GM18870 (cell line): ENCODE measurements at regions not wholly inside any gene's neighbourhood (a gene's known extent, or its start where the extent isn't known, plus 50 kb on each side); places are given as distances from the start of the nearest gene placed in this dataset.
"Not testable (repeated sequence)": the region's sequence is repeated elsewhere in the genome, so short reads cannot be mapped to it uniquely, and the experiment has no call there.

Experiments
- ATAC-seq: cut with Tn5 transposase; IDR thresholded peaks from one replicate; pipeline ENCODE4 v1.9.1; 2021; ENCODE audit warnings: moderate library complexity; ENCODE audit not compliant: unreplicated experiment

DNA sequence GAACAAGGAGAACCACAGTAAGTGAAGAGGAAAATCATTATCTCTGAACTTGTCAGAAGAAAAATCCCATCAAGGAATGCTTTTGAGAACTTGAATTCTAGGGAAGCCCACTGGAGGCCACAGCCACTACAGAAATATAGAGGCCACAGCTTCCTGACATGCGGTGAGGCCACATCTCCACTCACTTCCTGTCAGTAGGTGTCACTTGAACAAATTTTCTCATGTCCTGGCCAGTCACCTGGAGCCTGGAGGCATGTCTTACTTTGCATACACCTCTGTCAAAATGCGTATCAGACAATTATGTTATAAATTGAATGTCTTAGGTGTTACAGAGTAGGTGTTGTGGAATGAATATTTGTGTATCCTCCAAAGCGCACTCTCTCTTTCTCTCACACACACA lies 370.3 kb downstream of the DAD1 start:
- no peak for ATAC-seq

DNA sequence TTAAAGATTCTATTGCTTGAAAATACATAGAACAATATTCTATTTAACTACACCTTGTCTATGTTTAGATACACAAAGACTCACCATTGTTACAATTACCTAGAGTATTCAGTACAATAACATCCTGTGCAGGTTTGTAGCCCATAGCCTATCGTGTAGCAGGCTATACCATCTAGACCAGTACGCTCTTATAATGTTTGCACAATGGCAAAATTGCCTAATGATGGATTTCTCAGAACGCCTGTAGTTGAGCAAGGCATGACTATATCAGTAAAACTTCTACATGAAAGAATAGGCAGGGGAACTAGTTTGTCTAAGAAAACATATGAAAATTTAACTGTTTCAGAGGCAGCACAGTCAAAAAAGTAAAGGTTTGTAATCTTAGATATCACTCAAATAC lies 375.9 kb downstream of the DAD1 start:
- ATAC-seq, result no peak

DNA sequence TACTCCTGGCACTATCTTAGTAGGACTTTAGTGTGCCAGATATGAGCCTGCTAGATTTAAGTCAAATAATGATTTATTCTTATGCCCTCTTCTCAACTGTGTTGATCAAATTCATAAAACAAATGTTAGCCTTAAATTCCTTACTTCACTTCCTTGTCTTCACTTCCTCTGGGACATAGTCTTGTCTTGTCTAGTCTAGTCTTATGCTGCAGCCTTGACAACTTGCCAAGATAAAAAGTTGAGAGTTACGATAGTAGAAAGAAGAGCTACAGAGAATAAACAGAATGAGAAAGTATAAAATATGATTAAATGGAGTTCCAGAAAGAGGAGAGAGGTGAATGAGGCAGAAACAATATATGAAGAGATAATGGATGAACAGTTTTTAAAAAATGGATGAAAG lies 378.1 kb downstream of the DAD1 start:
- ATAC-seq, result no peak

DNA sequence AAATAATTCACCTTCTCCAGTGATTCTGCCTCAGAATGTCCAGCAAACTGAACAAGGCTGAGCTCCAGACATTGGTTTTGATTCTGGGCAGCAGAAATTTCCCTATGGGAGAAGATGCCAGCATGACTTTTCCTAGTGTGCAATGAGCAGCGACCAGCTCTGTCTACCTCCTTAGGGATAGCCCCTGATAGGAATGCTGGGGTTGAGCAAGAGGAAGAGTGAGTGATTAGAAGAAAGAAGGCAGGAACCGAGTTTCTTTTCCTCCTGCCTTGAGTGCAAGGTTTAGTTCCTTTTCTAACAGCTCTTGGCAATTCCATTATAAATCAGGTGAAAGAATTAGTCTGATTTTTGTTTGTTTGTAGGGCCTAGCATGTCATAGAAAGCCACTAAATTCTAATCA lies 379.0 kb downstream of the DAD1 start:
- no peak for ATAC-seq

DNA sequence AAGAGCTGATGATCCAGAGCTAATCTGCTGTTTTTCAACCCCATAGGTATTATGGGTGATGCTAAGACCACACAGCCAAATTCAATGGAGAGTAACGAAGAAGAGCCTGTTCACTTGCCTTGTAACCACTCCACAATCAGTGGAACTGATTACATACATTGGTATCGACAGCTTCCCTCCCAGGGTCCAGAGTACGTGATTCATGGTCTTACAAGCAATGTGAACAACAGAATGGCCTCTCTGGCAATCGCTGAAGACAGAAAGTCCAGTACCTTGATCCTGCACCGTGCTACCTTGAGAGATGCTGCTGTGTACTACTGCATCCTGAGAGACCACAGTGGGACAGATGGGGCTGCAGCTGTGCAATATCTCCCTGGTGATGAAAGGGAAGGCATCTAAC lies 386.0 kb downstream of the DAD1 start:
- no peak for ATAC-seq

DNA sequence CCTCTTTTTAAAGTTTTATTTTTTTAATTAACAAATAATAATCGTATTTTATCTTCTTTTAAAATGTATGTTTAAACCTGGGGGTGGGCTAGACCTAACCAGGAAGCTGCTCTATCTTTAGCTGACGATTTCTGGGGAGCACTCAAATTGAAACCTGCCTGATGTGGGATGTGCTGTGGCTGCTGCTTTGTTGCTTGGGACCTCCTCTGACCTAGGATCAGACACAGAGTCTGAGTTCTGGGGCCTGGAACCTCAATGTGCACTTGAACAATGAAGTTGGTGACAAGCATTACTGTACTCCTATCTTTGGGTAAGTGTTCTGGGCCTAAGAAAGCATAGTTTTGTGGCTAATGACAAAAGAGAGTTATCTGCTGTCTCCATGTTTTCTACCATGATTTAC lies 386.7 kb downstream of the DAD1 start:
- ATAC-seq, result no peak

DNA sequence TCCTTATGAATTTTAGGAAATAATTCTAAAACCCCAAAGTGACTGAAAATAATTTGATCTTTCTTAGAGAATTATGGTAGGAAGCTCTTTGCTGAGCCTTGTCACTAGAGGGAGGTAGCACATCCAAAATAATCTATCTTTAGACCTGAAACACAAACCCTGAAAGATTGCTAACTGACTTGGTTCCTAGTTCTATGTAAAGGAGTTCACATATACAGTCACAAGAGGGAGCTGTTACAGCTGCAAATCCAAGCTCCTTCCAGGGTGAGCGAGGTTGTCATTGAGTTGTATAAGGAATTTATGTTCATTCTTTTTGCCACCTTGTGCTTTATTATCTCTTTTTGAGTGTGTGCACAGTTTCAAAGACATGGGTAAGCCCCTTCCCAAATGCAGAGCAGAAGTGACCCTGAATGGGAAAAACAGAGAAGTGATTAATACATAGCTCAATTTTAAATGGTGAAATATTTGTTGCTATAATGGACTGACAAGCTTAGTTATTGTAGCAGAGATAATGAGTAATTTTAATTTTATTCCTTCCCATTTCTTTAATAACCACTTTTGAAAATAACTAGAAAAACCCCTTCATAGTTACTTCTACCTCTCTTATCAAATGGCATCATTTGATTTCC lies 387.9 kb downstream of the DAD1 start:
- no peak for ATAC-seq

DNA sequence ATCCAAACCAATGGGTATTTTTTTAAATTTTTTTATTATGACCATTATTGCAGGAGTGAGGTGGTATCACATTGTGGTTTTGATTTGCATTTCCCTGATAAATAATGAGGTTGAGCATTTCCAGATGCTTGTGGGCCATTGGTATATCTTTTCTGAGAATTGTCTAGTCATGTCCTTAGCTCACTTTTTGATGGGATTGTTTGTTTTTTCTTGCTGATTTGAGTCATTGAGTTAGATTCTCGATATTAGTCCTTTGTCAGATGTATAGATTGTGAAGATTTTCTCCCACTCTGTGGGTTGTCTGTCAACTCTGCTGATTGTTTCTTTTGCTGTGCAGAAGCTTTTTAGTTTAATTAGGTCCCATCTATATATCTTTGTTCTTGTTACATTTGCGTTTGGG lies 388.9 kb downstream of the DAD1 start:
- ATAC-seq, result not testable (repeated sequence)

DNA sequence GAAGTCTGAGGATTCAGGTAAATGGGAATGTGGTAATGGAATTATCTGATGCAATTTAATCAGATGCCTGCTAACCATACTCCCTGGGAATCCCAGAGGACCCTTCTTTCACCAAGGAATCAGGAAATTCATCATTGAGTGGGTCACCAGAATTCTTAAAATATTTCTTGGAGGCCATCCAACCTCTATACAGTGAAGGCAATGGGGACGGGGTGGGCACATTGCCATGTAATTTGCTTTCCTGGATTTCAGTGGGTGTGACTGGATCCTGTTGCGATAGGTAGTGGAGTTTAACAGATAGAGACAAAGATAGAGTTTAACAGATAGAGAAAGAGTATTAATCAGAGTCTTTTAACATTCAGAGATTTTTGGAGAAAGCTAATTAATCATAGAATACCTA lies 394.4 kb downstream of the DAD1 start:
- no peak for ATAC-seq

DNA sequence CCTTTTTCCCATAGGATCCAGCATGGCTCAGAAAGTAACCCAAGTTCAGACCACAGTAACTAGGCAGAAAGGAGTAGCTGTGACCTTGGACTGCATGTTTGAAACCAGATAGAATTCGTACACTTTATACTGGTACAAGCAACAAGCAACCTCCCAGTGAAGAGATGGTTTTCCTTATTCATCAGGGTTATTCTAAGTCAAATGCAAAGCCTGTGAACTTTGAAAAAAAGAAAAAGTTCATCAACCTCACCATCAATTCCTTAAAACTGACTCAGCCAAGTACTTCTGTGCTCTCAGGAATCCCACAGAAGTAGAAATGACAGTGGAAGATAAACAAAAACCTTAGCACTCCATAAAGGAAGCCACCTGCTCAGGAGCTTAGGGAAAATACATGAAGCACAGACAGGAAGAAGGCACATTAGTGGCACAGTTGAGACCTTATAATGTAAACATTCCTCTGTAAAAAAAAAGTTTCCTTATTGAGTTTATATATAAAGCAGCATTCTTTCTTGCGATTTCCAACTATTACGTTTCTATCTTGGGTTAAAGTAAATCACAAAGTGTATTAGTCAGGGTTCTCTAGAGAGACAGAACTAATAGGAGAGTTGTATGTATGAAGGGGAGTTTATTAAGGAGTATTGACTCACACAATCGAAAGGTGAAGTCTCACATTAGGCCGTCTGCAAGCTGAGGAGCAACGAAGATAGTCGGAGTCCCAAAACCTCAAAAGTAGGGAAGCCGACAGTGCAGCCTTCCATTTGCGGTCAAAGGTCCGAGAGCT lies 398.4 kb downstream of the DAD1 start:
- no peak for ATAC-seq

DNA sequence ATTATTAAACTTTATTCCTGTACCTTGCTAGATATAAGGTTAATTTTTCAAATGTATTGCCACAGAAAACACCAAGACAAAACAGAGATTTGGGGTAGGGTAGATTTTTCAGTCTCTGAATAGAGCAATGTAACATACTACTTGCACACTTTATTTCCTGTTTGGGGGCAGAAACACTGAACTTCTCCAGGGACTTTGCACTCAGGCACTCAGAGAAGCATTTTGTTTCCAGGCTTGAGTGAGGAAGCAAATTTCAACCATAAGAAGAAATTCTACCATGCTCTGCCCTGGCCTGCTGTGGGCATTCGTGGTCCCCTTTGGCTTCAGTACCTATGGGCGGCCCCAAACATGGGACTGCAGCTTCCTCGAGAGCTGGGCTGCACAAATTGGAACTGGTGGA lies 399.1 kb downstream of the DAD1 start:
- no peak for ATAC-seq

DNA sequence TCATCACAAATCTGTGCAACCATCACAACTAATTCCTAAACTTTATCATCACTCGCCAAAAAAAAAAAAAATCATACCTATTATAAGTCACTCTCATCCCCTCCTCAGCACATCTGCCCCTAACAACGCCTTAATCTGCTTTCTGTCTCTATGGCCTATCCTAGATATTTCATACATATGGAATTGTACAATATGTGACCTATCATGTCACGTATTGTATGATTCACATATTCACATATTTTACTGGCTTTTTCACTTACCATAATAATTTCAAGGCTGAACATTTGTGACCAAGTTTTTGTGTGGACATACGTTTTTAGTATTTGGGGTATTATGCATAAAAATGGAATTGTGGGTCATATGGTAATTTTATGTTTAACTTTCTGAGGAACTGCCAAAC lies 400.7 kb downstream of the DAD1 start:
- no peak for ATAC-seq

DNA sequence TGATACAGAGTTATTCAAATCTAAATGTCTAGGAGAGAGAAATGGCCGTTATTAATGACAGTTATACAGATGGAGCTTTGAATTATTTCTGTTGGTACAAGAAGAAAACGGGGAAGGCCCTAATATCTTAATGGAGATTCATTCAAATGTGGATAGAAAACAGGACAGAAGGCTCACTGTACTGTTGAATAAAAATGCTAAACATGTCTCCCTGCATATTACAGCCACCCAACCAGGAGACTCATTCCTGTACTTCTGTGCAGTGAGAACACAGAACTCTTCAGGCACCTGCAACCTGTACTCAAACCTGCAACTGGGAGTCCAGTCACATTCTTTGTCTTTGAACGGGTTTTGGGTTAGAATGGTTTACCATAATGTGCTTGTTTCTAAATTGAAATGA lies 403.2 kb downstream of the DAD1 start:
- no peak for ATAC-seq

DNA sequence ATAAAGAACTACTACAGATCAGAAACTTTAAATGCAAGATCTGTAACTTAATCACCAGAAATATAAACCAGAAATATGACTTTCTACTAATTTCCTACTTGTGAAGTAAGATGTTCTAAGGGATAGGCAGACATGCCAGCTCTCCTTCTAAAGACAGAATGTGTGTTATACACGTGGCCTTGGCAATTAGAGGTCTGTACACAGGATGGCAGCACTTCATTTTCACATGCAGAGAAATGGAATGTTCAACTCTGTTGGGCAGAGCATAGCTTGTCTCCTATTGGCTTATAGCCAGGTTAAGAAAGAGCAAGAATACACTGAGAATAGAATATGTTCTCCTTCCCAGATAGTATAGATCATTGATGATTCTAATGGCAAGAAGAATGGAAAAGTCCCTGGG lies 403.8 kb downstream of the DAD1 start:
- ATAC-seq, result no peak

DNA sequence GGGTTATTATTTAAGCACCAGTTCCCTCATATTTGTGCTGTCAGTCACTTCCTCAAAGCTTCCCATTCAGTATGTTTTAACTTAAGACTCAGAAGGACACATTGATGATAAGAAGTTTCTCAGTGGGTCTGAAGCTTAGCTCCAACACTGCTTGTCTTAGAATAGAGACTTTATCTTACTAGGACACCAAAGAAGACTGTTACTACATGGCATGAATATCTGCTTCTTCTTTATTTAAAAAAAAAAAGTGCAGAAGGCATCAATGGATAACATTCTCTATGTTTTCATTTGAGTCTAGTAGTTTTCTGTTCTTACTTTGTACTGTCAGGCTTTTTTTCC lies 404.2 kb downstream of the DAD1 start:
- ATAC-seq, result no peak

DNA sequence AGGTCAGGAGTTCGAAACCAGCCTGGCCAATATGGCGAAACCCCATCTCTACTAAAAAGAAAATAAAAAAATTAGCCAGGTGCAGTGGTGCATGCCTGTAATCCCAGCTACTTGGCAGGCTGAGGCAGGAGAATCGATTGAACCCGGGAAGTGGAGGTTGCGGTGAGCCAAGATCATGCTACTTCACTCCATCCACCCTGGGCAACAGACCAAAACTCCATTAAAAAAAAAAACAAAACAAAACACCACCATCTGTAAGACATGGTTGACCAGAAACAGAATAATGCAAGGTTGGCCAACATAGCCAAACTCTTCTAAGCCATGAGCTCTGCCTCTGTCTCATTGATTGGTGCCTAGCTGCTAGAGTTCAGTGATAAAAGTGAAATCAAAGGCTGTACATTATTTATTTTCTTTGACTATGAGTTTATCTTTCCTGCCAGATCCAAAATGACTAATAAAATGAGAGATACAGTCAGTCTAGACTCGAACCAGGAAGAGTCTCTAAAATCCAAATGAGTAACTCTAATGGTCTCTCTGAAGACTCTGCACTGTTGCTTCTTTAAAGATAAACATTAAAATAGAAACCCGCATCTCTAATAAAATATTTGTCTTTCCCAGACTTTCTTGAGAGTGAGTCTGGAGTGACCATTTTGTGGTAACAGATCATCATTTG lies 404.7 kb downstream of the DAD1 start:
- no peak for ATAC-seq

DNA sequence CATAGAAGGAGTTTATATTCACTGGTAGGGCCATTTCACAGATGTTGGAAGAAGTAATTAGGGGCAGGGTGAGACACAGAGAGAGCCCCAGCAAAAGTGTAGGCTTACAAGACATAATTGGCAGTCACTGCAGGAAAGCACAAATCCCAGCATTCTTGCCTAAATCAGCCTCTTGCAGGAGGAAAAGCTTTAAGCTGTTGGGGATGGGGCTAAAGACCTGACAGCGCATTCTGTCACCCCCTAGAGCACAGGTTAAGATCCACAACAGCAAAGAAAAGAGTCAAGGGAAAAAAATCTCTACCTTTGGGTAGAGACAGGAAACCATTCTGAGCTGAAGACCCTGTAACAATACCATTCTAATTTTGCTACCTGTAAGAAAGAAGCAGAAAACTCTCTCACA lies 409.0 kb downstream of the DAD1 start:
- ATAC-seq, result no peak

DNA sequence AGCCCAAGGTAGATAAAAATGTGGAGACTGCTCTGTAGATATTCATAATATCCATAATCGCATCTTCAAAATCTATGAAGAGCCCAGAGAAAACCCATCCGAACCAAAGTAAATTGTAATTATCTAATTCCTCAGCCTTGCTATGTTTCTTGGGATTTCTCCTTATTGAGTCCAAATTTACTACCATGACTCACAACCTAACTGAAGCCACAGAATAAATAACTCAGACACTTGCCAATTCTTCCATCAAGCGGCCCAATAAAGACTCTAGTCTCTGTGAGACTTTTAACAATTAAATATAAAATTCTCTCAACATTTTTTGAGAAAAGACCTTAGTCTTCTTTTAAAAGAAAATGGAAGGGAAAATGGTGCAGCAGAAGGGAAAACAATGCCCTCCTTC lies 409.8 kb downstream of the DAD1 start:
- ATAC-seq, result no peak

DNA sequence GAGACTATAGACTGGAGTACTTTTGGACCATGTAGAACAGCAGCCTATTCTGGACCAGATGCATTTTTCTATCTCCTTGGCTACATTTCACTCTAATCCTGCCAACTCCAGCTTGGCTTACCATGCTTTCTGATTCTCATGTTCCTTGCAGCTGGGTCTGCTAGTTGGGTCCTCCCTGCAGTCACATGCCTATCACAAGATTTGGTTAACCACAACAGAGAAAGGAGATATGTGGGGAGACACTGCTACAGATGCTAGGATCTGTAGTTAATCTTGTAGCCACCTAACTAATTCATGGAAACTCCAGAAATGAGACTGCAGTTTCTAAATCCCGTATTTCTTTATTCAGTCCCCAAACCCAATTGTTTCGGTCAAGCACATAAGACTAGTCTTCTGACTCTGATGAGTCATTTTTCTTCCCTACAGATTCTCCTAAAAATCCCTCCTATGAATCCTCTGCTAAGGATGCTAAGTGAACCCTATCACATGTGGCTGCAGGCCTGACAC lies 410.6 kb downstream of the DAD1 start:
- ATAC-seq, result no peak

DNA sequence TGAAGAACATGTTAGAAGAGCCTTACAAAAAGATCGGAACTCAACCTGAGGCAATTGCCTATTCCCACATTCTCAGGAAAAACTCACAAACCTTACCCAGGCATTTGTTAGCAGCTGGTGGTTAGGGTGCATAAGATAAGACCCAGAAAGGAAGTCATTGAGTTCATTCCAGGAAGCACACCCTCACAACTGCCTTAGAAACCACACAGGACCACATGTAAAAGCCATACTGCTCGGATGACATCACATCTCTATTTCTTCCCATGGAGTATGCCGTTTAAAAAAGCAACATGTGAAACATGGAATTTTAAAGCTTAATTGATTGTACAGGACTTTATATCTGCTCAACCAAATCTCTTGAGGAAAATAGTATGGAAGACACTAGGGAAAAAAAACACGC lies 411.2 kb downstream of the DAD1 start:
- peak; percentile 60 for ATAC-seq

DNA sequence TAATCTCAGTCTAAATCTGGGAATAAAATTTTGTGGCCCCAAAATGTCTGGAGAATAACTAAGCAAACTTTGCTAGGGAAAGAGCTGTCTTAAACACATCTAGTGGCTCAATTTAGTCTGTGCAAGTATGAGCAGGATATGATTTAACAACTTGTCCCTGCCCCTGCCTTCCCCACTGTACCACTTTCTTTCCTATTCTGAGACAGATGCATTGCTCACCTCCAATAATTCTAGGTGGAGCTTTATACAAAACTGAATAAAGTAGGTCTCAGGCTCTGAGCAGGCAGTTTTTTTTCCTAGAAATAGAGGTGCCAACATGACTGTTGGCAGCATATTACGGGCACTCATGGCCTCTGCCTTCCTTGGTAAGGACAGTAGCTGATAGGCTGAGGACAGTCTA lies 412.1 kb downstream of the DAD1 start:
- no peak for ATAC-seq

DNA sequence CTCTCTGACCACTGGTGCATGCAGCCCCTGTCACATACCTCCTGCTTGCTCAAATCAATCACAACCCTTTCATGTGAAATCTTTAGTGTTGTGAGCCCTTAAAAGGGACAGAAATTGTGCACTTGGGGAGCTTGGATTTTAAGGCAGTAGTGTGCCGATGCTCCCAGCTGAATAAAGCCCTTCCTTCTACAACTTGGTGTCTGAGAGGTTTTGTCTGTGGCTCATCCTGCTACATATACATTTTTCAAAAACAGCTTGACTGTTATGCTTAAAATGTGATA lies 413.8 kb downstream of the DAD1 start:
- ATAC-seq, result not testable (repeated sequence)
